NCI-H2107 treated with DMSO at 0.1 percent for 48 hours (cell line): ENCODE measurements at regions not wholly inside any gene's neighbourhood (a gene's known extent, or its start where the extent isn't known, plus 50 kb on each side); places are given as distances from the start of the nearest gene placed in this dataset.
A peak's percentile ranks its signal among the peaks of the same experiment; 100 is the strongest.

ENCODE experiments used
- DNase-seq: peaks from one replicate; lab custom pipeline; 2025; ENCODE audit not compliant: unreplicated experiment; lab: John Stamatoyannopoulos, UW

DNA sequence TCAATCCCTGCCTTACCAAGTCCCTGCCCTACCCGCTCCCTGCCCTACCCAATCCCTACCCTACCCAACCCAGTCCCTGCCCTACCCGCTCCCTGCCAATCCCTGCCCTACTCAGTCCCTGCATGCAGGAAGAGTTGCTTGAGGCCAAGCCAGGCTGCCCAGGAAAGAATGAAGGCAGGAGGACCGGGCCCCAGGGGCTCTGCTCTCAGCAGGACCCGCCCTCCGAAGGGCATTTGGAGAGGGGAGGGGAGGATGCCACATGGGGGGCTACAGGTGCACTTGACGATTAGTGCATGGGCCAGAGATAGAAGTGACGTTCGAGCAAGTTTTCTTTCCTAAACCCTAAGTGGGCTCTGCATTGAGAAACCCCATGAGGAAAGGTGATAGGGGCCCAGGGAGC, 581.2 kb downstream of the TBC1D22A start:
- no peak for DNase-seq

DNA sequence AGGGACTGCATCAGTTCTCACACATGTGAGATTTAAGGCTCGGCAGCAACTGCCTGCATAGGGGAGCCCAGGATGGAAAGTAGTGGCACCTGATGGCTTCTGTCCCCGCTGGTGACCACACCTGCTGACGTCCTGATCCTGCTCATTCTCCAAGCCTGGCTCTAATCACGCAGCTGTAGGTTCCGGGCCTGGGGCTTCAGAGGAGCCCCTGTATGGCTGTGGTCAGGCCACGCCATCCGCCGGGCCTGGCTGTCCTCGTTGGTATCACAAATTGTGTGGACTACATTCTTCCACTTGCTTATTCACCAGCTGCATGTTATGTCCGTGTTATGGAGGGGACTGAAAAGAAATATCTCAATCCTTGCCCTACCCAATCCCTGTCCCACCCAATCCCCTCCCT, 580.0 kb downstream of the TBC1D22A start:
- no peak for DNase-seq

DNA sequence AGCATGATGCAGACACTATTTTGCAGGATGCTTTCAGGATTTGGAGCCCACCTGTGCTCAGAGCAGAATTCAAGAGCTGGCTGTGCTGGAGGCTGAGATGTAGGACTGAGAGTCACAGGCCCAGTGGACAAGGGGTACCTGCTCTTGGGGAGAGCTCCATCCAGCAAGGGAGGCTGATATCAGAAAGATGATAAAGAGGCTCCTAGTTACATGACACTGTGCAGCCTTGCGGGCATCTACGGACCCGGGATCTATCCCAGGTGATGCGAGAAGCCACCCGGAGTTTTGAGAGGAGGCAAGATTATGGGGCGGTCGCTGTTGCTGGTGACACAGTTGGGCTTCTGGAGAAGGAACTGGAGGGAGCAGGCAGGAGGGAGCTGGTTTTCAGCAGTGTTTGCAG, 579.0 kb downstream of the TBC1D22A start:
- no peak for DNase-seq

DNA sequence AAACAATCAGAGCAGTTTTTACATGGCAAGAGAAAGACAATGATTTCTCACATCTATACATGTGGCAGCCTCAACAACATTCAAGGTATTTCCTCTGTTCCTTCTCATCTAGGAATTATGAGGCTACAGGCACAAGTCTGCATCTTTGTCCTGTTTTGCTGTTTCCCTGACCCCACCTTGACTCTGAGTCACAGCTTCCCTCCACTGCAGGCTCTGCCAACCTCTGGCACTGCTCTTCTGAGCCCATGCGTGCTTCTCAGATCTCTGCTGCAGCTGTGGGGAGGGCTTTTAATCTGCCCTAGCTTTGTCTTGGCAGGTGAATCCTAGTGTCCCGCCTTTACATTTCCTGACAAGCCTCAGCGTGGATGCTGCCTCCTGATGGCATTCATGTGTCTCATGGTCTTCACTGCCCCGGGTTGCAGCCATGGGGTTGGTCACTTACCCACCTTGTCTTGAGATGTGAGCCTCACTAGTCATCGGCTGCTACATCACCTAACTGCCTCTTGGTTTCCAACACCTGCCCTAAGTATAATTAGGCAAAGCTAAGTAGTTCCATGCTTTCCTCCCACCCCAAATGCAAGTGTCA, 578.5 kb downstream of the TBC1D22A start:
- no peak for DNase-seq

DNA sequence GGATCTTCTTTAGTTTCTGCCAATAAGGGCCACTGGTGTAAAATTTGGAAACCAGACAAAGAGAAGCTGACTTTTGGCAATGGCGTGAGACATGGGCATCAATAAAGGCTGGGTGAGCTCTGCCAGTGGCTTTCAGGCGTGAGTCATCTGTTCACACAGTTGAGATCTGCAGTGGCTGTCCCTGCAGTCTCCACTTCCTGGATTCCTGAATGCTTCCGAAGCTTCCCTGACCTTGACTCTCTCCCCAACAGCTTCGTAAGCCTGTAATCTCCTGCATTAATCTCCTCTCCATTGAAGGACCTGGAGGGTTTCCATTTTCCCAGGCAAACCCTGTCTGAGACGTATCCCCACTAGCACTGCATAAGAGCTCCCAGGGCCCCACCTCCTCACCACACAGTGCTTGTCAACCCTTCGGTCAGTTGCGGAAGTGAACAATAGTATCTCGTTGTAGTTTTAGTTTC, 574.7 kb downstream of the TBC1D22A start:
- DNase-seq, result no peak

DNA sequence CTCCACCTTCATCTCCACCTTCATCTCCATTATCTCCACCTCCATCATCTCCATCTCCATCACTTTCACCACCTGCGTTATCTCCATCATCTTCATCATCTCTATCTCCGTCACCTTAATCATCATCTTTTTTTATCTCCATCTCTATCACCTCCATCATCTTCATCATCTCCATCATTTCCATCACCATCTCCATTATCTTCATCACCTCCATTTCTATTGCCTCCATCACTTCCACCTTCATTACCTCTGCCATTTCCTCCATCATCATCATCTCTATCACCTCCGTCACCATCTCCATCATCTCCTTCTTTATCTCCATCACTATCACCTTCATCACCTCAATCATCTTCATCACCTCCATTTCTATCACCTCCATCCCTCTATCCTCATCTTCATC, 573.5 kb downstream of the TBC1D22A start:
- no peak for DNase-seq

DNA sequence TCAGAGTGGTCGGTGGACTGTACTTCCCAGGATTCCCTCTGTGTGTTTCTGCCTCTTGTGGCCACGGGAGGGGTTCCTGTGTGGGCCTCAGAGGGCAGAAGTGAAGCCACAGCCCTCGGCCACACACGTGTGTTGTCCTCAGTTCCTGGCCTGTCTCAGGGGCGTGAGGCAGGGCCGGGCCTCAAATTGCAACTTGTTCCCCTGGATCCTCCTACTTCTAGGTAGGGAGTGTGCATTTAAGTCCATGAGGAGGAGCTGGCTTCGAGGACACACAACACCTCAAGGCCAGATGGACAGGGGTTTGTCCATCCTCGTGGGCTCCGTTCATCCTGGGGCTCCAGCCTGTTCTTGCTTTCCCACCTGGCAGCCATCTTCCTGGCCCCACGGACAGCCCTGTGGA, 573.0 kb downstream of the TBC1D22A start:
- DNase-seq, result no peak

DNA sequence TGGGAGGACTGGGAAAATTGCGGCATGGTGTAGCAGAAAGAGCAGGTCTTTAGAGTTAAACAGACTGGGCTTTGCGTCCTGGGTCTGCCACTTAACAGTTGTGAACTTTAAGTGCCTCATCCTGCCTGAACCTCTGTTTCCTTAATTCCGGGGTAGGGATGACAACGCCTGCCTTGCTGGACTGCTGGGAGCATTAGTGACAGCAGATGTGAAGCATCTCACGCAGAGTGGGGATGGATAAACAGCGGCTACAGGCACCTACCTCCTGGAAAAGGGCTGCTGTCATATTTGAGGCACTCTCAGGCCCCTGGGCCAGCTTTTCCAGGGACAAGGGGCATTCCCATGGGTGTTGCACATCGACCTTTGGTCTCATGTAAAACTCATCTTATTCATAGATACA, 572.2 kb downstream of the TBC1D22A start:
- DNase-seq, result no peak

DNA sequence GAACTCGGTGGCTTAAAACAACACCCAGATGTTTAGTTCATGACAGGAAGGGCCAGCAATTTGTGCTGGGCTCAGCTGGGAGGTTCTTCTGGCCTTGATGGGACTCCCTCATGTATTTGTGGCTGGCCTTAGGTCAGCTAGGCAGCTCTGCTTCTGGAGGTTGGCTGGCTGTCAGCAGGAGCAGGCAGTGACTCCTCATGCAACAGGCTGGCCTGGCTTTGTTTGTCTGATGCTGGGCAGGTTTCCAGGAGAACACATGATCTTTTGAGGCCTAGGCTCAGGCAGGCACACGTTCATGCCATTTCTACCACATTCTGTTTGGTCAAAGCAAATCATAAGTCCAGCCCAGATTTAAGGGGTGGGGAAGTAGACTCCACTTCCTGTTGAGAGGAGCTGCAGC, 571.2 kb downstream of the TBC1D22A start:
- DNase-seq, result no peak

DNA sequence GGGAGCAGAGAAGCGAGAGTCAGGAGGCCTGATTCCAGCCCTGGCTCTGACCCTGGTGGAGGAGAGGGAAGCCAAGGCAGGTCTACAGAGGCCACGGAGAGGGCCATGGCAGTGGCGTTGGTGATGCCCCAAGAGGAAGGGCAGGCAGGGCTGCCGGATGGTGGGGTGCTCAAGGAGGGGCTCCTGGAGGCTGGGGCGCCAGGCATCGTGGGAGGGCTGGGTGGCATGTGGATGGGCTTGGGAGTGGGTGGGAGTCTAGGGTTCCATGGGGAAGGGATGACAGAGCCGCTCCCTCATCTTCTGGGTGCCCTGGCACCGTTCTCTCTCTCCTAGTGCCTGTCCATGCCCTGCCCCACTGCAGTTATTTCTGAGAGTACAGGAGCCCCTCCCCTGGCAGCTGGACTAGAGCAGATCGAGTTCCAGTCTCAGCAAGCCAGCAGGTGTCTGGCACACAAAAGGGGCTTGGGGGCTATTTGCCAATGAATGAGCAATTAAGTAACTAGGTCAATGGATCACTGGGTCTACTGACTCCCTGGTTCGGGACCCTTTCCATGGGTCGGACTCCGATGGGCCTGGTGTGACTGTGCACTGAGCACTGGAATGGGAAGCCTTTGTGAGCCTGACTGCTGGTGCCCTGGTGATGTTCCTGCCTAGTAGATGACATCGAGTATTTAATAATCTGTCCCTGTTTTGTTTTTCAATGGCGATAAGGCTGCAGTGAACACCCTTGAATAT, 570.0 kb downstream of the TBC1D22A start:
- no peak for DNase-seq

DNA sequence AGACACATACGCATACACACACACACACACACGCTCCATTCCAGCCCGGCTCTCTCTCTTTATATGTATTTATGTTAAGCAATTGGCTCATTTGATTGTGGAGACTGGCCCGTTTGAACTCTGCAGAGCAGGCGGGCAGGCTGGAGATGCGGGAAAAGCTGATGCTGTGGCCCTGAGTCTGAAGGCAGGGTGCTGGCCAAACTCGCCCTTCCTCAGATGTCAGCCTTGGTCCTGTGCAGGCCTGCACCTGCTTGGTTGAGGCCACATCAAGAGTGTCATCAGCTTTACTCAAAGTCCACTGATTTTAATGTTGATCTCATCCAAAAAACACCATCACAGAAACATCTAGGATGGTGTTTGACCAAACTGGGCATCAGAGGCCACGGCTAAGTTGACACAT, 569.3 kb downstream of the TBC1D22A start:
- no peak for DNase-seq

DNA sequence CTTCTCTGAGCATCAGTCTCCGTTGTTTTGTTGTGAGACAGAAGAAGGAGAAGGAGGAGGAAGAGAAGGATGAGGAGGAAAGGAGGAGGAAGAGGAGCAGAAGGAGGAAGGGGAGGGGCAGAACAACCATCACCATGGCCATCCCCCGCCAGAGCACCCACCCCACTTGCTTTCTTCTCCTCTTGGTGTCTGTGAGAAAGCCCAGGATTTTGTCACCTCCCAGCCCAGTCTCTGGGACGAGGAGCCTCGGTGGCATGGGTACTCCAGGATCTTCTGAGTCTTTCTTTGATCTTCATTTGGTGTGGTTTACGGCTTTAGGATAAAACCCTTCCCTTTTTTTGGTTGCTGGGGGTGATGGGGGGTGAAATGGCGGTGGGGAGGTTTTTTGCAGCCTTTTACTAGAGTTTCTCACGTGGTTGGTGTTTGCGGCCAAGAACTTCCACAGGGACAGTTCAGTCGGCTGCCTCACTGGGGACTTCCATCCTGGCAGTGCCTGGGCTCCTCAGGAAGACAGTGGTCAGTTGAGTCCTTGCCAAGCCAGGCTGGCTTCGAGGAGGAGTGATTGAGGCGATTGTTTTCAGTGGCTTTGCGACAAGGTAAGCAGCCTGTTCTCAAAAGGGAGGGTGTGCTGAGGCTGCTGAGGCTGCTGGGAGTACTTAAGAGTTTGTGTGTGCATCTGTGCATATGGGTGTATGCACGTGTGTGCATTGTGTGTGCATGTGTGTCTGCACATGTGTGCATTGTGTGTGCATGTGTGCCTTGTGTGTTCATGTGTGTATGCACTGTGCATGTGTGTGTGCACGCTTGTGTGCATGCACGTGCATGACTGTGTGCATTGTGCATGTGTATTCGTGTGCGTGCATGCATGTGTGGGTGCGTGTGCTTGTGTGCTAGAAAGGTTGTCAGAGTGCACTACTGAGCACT, 567.5 kb downstream of the TBC1D22A start:
- no peak for DNase-seq

DNA sequence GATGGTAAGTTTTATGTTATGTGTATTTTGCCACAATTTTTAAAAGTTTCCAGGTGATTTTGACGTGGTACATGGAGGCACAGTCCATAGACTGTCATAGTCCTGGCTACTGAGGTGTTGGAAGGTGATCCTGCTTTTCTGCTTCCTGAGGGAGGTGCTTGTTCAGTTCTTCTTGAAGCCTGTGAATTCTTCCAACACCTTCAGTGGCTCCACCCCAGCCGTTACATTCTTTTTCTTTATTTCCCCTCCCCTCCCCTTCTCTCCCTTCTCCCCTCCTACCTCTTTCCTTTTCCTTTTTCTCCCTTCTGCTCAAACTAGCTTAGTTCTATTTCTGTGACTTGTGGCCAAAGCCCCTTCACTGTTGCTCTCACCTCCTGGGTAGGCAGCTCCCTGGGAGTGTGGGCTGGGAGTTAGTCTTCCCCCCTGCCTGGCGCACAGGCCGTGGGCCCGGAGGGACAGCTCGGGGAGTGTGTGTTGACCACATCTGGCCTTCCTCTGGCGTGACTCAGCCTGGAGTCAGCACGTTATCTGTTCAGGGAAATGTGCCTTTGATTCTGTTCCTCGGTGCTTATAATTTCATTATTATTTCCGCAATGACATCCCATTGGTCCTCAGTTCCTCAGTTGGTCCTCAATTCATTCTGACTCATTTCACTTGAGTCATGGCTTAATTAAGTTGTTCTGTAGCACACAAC, 566.2 kb downstream of the TBC1D22A start:
- no peak for DNase-seq

DNA sequence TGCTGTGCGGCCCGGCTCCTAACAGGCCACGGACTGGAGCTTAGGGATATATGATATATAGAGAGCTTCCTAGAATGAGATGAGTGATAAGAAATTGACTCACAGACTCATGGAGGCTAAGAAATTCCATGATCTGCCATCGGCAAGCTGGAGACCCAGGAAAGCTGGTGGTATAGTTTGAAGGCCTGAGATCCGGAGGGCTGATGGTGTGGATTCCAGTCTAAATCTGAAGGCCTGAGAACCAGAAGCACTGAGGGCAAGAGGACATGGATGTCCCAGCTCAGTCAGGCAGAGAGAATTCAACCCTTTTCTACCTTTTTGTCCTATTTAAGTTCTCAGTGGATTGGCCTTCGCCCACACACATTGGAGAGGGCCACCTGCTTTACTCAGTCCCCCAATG, 564.8 kb downstream of the TBC1D22A start:
- no peak for DNase-seq

DNA sequence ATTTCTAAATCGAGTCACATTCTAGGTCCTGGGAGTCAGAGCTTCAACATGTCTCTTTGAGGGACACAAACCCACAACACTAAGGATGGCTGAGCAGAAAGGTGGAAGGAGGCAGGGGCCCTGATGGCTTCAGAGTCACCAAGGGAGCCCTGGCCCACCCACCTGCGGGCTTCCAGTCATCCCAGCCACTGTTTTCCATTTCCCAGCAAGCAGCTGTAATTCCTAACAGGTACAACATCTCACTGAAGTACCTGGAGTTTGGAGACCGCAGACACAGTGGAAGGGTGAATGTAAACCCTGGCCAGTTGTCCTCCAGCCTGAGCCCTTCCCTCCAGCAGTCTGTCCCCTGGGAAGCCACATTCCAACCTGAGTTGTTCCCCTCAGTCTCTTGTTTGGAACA, 562.8 kb downstream of the TBC1D22A start:
- no peak for DNase-seq

DNA sequence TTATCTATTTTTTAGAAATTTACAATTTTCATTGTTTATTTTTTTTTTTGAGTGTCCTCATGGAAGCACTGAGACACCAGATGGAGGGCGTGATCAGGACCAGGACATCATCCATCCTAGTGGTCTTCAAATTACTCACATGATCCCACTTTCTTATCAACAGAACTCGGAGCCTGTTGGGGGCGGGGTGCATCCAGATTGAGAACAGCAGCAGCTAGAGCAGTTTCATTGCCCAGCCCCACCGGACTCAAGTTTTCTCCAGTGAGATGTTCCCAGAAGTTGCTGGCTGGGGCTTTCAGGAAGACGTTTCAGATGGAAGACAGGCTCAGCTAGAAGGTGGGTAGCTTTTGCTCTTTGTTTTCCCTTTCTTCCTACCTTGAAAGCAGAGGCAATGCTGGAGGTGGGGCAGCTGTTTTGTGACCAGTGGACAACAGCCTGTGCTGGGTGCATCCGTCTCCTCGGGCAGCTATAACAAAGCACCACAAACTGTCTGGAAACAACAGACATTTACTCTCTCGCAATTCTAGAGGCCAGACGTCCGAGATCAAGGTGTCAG, 562.1 kb downstream of the TBC1D22A start:
- DNase-seq, result no peak

DNA sequence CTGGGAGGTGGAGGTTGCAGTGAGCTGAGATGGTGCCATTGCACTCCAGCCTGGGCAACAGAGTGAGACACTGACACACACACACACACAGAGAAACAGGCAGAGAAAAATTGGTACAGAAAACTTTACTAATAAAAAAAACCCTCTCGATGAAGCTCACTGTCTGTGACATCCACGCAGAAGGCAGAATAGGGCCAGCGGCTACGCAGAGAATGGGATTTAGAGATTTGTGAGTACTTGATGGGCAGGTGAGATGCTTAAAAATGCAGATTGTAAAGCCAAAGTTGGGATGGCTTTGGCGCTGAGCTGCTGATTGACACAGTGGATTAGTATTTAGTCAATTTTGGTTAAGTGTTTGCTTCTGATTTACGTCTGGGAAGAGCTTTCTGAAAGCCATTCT, 561.1 kb downstream of the TBC1D22A start:
- DNase-seq, result no peak

DNA sequence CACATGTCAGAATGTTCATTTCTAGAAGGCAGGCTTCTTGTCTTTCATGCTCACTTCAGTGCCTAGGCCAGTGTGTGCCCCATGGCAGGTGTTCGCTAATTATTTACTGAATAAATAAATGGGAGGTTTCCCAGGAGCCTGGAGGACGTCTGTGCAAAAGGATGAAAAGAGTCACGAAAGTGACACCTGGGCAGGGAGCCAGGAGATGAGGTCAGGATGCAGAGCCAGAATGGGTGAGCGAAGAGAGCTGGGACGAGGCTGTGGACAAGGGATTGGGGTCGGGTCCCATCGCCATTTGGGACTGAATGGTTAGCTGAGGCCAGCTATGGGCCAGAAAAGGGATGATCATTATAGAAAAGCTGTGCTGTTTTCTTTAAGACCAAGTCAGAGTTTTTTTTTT, 560.4 kb downstream of the TBC1D22A start:
- DNase-seq, result peak; percentile 28

DNA sequence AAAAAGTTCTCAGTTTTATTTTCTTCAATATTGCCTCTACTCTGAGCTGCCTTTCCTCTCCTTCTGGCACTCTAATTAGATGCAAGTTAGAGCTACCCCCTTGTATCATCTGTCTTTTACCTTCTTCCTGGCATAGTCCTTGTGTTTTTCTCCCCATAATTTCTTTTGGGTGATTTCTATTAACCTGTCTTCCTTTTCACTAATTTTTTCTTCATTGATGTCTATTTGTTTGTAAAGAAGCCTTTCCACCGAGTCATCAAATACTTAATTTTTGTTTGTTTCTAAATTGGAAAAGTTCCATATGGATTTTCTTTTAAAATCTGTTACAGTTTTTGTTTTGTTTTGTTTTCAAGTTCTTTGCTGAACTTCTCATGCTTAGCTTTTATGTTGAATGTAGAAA, 558.1 kb downstream of the TBC1D22A start:
- DNase-seq, result no peak

DNA sequence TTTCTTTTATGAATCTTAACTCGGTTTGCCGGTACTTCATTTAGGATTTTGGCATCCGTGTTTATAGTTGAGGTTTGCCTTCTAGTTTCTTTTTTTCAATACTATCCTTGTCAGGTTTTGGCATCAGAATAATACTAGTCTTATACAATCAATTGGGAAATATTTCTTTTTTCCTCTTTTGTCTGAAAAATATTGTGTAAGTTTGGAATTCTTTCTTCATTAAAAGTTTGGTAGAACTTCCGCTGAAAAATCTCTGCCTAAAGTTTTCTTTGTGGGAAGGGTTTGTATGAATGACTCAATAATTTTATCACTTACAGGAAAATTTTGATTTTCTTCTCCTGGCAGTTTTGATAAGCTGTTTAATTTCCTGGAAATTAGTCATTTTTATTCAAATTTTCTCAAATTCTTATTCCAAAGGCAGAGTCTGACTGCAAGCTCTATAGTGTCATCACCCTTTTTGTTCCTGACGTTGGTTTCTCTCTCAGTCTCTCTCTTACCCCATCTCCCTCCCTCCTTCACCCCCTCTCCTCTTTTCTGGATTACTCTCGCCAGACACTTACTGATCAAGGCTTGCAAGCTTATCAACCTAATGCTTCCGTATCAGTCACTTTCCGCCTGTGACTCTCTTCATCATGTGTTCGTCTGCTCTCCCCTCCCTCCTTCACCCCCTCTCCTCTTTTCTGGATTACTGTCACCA, 555.7 kb downstream of the TBC1D22A start:
- DNase-seq, result no peak
